ENCODE measurements at regions not wholly inside any gene's neighbourhood (a gene's known extent, or its start where the extent isn't known, plus 50 kb on each side); places are given as distances from the start of the nearest gene placed in this dataset.

DNA sequence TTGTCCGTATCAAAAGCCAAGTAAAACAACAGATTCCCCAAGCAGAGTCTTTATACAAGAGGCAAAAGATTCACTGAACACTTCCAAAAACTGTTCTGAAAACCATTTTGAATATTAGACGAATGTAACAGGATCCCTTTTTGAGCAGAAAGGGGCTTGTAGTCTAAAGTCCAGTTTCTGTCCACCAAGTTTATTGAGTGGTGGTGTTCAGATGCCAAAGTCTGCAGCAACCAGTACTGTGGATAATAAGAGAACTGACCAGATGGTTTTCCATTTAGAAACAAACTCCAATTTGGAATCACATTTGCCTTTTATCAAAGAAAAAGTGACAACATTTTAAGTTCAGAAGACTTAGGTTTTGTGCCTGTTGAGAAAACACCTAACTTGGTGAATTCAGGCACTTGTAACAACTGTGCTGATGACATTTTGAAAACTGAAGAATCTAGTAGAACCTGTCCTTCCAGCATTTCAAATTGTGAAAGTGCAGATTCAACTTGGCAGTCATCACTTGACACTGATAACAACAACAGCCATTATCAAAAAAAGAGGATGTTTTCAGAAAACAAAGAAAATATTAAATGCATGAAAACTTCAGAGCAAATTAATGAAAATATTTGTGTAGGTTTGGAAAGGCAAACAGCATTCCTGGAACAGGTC lies 217.1 kb downstream of the CSNK2A3 start:
- no peak for DNase-seq (ENCODE audit: low read depth)

DNA sequence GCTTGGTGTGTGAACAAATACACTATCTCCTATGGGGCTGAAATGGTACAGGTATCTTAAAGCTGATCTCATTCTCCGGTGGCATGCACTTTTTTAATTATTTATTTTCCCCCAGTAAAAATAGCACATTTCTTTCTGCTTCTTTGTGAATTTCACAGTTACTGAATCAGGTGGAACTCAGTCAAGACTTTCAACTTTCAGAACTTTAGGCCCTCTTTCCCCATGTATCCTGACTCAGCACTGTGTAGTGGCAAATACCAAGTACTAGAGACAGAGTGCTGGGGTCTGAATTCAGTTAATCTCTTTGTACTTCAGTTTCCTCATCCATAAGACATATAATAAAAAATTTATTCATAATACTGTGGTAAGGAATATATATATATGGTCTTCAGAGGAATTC lies 223.9 kb downstream of the CSNK2A3 start:
- no peak for DNase-seq (ENCODE audit: low read depth)

DNA sequence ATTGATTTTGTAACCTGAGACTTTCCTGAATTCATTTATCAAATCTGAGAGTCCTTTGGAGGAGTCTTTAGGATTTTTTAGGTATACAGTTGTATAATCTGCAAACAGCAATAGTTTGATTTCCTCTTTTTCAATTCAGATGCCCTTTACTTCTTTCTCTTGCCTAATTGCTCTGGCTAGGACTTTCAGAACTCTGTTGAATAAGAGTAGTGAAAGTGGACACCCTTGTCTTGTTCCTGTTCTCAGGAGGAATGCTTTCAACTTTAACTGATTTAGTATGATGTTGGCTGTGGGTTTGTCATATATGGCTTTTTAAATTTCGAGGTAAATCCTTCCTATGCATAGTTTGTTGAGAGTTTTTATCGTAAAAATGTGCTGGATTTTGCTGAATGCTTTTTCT lies 227.4 kb downstream of the CSNK2A3 start:
- DNase-seq (ENCODE audit: low read depth): no peak

DNA sequence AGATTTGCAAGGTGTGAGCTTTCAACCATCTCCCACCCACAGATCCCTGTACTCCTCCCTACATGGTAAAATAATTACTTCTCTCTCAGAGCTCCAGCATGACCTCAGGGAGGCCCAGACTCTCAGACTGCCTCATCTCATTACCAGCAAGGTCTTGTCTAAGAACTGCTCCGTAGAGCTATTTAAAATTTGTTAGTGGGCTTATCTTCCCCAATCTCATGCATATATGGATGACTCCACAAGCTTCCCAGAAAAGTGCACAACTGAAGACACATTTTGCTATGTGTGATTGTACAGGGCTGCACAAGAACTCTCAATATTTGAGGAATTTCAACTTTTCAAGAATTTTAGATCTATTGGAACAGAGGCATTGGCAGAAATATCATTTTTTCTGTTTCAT lies 230.3 kb downstream of the CSNK2A3 start:
- DNase-seq (ENCODE audit: low read depth): no peak

DNA sequence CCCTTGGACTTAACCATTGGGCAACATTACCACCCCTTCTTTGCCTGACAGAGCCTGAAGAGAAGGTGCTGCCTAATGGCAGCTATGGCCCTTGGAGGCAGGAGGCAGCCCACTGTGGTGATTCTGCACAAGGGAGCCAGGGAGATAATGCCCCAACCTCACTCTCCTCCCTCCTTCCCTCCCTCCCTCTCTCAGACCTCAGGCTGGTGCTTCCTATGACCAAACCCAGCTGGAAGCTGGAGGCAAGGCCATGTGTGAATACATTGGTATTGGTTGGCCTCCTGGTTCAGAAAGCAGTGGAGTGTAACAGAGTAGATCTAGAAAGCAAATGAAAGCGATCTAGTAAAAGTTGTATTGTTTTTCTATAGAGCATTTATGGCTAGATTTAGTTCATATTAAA lies 233.1 kb downstream of the CSNK2A3 start:
- DNase-seq (ENCODE audit: low read depth): no peak

DNA sequence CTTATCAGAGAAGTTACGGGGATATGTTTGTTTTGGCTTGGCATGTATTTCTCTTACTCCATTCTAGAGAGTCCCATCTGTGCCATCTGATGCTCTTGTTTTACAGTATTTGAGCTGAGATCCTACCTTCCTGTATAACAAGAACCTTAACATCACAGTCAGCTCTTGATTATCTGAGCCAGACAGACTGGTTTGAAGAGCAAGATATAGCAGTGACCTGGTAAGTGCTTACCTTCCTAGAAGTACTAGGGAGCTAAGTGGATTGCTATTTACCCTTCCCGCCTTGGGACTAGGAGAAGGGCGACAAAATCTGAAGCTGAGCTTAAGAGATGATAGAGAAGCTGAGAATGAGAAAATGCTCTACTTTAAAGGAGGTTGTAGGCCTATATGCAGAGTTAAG lies 235.3 kb downstream of the CSNK2A3 start:
- DNase-seq (ENCODE audit: low read depth): no peak

DNA sequence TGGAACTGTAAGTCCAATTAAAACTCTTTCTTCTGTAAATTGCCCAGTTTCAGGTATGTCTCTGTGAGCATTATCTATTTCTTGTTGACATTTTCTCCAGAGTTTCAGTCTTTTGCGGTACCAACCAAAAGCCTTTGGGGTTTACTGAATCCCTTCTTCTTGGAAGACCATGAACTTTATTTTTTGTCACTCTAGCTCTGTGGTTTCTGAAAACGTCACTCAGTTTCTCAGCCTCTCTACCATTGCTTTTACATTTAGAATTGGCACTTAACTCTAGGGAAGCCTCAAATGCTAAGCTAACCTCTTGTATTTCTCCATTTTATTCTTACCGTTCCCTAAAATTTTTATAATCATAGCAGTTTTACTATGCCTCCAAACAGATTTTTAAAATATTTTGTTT lies 237.6 kb downstream of the CSNK2A3 start:
- no peak for DNase-seq (ENCODE audit: low read depth)

DNA sequence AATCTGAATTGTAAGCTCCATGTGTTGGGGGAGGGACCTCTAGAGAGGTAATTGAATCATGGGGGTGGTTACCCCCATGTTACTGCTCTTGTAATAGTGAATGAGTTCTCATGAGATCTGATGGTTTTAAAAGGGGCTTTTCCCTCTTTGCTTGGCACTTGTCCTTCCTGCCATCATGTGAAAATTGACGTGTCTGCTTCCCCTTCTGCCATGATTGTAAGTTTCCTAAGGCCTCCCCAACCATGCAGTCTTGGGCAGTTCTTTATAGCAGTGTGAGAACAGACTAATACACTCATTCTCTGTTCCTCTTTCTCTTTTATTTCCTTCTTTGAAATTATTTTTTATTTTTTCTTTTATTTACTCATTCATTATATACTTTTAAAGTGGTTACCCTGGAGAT lies 239.4 kb downstream of the CSNK2A3 start:
- no peak for DNase-seq (ENCODE audit: low read depth)

DNA sequence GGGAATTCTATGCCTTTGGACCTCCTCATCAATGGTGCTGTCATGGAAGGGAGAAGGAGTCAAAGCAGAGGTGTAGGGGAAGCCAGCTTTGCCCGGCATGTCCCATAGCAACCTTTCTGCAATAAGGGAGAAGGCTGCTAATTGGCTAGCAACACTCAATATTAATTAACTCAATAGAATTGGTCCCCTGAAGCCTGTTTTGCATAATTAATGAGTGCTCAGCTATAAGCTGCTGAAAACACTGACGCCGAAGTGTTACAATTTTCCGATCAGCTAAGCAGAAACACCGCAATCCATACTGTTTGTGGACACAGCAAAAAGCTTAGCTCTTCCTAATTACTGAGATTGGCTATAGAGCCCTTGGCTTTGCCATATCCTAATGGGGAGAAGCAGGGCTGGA lies 245.0 kb downstream of the CSNK2A3 start:
- DNase-seq (ENCODE audit: low read depth): no peak

DNA sequence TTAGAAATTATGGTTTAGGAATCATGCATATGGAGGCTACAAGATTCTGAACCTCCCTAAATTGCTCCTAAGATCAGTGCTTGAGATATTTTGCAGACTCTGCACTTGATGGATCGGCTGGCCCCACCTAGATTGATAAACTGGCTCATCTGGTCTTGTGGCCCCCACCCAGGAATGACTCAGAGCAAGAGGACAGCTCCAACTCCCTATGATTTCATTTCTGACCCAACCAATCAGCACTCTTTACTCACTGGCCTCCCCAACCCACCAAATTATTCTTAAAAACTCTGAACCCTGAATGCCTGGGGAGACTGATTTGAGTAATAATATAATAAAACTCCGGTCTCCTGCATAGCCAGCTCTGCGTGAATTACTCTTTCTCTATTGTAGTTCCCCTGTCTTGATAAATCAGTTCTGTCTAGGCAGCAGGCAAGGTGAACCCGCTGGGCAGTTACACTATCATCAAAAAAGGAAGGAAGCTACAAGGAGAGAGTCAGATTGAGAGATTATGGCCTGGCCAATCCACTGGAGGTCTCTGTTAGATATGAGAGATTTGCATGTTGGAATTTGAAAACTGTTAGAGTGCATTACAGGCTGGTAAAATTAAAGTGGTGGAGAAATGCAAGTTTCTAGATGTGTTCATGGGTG lies 245.8 kb downstream of the CSNK2A3 start:
- DNase-seq (ENCODE audit: low read depth): no peak

DNA sequence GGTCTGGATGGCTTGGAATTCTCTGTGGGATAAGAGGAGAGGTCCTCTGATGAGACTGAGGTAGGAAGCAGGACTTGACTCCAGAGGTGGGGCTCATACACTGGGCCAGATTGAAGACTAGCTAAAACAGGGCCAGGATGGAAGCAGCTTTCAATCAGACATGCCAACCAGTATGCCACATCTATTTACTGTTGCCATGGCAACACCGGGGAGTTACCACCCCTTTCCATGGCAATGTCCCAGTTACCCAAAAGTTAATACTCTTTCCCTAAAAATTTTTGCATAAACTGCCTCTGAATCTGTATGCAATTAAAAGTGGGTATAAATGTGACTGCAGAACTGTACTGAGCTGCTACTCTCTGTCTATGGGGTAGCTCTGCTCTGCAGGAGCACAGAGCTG lies 247.5 kb upstream of the ZBED5 start:
- DNase-seq (ENCODE audit: low read depth): no peak

DNA sequence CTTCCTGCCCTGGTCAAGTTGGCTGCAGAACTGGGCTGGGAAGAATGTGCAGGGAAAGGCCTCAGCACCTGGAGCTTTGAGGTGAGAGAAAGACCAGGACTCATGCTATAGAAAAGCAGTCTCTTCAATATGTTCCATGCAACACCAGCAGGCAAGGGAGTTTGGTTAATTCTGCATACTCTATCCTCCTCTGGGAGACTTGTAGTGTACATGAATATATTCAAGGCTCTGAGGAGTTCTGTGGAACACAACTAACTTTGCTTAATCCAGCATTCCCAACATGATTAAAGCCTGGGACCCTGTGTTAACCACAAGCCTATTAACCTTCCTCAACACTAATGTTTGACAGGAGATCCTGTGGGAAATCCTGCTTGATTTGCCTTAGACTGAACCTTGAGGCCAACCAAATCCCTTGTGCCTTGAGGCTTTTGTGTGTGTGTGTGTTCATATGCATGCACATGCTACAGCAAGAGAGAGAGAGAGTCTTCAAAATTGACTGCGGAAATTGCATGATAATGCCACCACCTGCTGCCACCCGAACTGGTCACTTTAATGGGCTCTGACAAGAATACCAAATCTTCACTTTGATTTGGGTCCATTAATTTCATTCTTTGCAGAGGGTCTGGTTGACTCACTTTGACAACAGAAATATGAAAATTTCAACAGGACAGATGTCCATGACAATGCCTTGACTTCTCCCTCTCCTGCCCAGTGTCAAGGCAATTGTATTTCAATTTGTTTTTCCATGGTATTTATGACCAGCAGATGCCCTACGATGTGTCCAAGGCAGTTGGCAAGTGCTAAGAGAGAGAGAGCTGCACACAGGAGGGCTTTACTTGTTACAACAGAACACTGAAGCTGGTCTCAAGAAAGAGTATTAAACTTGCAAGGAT lies 238.2 kb upstream of the ZBED5 start:
- no peak for DNase-seq (ENCODE audit: low read depth)

DNA sequence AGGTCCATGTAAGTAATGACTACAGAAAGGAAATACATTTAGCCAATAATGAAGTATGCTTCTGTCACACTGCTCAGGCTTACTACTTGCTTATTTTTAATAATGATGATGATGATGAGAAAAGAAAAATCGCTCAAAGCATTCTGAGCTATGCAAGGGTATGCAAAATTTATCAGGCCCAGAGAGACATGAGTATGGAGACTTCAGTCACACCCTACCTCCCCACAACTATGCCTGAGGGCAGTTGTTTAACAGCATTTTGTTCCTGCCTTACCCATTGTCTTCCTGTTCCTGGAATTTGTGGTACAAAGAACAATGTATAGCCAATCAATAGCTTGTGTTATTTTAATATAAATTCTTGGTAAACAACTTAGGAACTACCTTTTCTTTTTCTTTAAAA lies 232.6 kb upstream of the ZBED5 start:
- no peak for DNase-seq (ENCODE audit: low read depth)

DNA sequence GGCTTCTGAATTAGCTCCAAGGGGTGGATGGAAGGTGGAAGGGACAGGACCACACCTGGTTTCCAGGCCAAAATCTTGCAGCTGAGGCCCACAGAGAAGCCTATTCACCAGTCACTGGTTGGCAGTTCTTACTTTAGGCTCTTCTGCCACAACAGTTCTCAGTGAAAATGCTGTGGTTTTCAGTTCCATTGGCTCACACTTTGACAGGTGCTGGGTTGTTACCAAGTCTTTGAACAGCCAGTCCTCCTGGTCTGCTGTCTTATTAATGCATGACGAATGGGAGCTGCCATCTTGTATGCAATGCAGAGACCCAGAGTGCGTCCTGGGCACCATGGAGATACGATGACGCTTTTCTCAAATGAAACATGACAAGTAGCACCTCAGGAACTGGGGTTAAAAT lies 232.0 kb upstream of the ZBED5 start:
- no peak for DNase-seq (ENCODE audit: low read depth)

DNA sequence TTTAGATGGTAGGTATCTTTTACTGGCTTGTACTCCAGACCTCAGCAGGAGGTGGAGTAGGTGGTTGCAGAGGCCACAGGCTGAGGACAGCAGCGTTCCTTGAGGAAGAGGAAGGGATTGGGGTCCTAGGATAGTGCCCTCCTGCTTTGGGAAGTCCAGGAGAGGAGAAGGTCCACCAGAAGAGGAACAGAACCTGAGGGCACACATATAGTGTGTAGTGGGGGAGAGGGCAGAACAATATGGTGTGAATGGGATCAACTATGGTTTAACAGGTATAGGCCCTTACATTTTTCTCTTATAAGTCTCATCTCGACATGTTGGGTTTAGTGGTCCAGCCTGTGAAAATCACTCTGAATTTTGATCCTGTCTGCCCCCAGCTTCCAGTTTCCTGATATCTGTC lies 229.1 kb upstream of the ZBED5 start:
- DNase-seq (ENCODE audit: low read depth): no peak

DNA sequence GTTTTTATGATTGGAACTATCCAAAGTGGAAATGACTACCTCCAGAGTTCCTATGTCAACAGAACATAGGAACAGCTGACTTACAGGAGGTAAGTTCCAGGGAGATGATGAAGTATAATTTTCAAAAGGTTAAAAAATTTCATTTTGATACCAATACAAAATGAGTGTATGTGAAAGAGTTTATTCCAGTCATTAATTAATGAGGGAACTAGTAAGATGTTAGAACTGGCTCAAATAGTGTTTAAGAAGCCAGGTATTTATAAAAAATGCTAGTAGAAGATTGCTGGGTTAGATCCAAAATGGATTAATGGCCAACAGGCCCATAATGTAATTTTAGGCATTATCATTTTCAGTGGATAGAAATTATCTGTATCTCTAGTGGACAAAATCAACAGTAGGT lies 227.7 kb upstream of the ZBED5 start:
- DNase-seq (ENCODE audit: low read depth): no peak

DNA sequence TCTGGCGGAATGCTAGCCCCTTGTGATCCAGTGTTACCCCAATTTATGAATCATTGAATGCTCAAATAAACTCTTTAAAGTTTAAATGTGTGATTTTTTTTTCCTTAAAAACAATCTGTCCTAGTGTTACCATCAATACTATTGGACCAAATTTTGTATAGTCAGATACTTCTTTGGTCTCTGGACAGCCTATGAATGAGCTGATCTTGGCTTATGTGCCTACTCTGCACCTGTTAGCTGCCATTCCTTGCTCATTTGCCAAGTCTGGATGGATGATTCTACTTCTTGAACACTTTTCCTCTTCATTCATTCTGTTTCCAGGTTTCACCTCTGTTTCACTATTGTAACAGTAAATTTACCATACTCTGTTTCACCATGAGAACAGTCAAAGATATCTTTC lies 226.5 kb upstream of the ZBED5 start:
- no peak for DNase-seq (ENCODE audit: low read depth)

DNA sequence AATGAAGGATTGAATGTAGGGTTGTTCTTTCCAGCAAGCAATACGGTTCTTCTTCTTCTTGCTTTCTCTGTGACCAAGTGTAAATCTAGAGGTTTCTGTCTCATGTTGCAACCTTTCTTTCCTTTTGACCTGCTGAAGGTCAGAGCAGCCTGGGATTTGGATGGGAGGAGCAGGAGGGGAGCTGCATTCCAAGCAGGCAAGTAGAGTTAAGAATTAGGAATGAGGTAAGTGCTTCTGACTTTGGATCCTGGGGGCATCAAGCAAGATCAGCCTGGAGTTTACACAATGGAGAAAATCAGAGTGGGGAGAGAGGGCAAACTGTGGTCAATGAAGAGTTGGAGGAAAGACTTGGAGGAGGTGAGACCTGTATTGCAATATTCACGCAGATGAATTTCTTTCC lies 225.6 kb upstream of the ZBED5 start:
- no peak for DNase-seq (ENCODE audit: low read depth)

DNA sequence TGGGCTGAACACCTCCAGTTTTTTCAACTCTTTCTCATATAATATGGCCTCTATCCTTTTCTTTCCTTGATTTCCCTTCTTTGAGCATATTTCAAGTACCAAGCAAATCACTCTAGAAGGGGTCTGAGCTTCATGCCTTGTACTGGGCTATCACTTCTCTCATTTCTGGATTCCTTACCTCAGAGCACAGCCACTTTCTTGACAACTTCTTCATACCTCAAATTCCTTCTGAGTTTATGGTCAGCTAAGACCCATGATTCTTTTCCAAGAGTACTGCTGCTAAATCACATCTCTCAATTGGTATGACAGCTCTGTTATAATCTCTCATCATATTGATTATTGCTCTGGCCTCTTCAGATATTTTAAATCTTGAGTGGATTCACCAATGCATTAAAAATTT lies 224.8 kb upstream of the ZBED5 start:
- DNase-seq (ENCODE audit: low read depth): no peak

DNA sequence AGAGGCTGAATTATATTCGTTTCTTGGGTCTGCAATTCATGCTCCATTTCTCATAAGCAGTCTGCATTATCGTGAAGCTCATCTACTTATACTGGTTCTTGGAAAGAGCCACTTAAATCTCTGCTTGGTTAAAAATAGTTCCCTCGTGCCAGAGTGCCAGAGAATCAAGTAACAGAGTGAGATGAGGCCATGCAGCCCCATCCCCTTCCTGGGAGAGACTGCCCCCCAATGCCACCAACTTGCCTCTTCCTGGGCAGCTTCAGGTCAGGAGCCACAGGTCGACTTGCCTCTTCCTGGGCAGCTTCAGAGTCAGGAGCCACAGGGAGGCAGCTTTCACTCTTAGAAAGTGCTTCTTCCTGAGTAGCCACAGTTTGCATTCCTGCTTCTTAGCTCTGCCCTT lies 223.9 kb upstream of the ZBED5 start:
- DNase-seq (ENCODE audit: low read depth): no peak

DNA sequence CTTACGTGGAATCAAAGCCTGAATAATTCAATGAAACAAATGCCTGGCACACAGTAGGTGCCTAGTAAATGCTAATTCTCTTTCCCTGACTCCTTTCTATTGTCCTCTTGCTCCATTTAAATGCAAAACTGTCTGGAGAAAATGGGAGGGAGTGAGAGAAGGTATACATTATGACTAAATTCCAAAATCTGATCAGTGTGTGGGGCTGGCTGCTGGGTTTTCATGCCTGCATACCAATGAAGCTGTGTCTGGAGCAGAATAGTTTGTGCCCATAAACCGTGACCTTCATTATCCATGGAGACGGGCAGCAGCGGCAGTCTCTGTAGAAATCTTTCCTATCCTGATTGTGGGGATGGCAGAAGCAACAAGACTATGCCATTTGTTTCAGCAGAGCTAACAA lies 223.4 kb upstream of the ZBED5 start:
- no peak for DNase-seq (ENCODE audit: low read depth)

DNA sequence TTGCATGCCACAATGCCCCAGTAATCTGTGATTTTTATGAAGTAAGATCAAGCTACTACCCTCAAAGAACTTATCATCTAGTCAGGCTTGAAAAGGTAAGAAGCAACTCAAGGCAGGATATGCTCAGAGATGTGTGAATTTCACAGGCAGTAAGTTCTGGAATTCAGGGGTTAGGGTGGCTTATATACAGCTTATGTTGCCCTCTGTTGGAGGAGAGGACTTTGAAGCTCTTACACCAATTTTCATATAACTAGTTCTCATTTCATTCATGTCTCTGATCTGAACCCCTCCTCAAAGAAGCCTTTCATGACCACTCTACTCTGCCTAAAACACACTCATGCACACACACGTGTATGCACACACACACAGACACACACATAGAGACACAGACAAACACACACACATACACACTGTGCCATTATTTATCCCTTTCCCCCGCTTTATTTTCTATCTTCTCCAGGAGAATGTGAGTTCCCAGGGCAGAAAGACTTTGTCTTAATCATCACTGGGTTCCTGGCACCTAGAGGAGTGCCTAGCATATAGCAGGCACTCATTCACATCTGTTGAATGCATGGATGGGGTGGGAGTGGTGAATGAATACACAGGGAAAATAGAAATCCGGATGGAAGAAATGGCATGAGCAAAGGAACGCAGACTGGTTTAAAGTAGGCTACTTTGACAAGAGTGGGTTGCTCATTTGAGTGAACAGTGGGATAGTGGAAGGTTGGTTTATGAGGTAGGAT lies 220.7 kb upstream of the ZBED5 start:
- no peak for DNase-seq (ENCODE audit: low read depth)

DNA sequence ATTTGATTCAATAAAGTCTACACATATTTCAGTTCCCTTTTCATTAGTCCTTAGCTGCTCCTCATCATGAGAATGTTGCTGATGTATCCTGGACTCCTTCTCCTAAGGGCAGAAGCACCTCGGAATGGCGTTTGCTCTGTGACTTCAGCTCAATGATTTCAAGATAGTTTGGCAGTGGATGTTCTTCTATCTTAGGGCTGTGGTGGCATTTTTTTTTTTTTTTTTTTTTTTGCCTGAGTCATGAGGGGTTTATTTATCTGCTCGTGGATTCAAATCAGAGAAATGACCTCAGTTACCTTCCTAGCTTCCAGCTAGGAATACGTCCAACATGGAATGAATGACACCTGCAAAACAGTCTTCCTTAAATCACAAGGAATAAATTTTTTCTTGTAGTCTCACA lies 220.0 kb upstream of the ZBED5 start:
- no peak for DNase-seq (ENCODE audit: low read depth)
